NCI-H526 (cell line): ENCODE measurements at regions not wholly inside any gene's neighbourhood (a gene's known extent, or its start where the extent isn't known, plus 50 kb on each side); places are given as distances from the start of the nearest gene placed in this dataset.

Source experiments
- DNase-seq, 2 experiments: peaks; one replicate each; lab custom pipeline; 2025; lab: John Stamatoyannopoulos, UW

GRCh38 chr9:99282406-99282805 is 60.3 kb downstream of the SEC61B start:
- DNase-seq = no peak

- no peak for DNase-seq
These were observed 63.9 kb downstream of the SEC61B start for GRCh38 chr9:99285965-99286364.

- no peak for DNase-seq
These were observed 64.5 kb downstream of the SEC61B start for GRCh38 chr9:99286536-99286935.

- DNase-seq = no peak
These were observed 65.6 kb downstream of the SEC61B start for GRCh38 chr9:99287641-99288040.

- no peak for DNase-seq
These were observed 66.7 kb downstream of the SEC61B start for GRCh38 chr9:99288830-99289229.

GRCh38 chr9:99294850-99295461 is 72.9 kb downstream of the SEC61B start:
- peak in 1 of 2 experiments; percentile 9 for DNase-seq

- no peak for DNase-seq
These were observed 74.3 kb downstream of the SEC61B start for GRCh38 chr9:99296291-99296951.

GRCh38 chr9:99298614-99299013 is 76.5 kb downstream of the SEC61B start:
- no peak for DNase-seq

- DNase-seq = peak in 1 of 2 experiments; percentile 10
These were observed 77.4 kb downstream of the SEC61B start for GRCh38 chr9:99299211-99300102.

GRCh38 chr9:99300103-99300439 is 78.0 kb downstream of the SEC61B start:
- DNase-seq = no peak

- DNase-seq = no peak
These were observed 78.5 kb downstream of the SEC61B start for GRCh38 chr9:99300603-99301002.

GRCh38 chr9:99303177-99303576 is 81.1 kb downstream of the SEC61B start:
- no peak for DNase-seq

GRCh38 chr9:99305124-99305523 is 83.0 kb downstream of the SEC61B start:
- DNase-seq = no peak

- DNase-seq = no peak
These were observed 84.0 kb downstream of the SEC61B start for GRCh38 chr9:99305820-99306811.

GRCh38 chr9:99307851-99308250 is 85.8 kb downstream of the SEC61B start:
- DNase-seq = peak; percentile 25 to 53

- no peak for DNase-seq
These were observed 87.3 kb downstream of the SEC61B start for GRCh38 chr9:99309141-99309939.

- no peak for DNase-seq
These were observed 90.7 kb downstream of the SEC61B start for GRCh38 chr9:99312736-99313135.

- no peak for DNase-seq
These were observed 97.0 kb downstream of the SEC61B start for GRCh38 chr9:99319048-99319447.

GRCh38 chr9:99322299-99322698 is 100.2 kb downstream of the SEC61B start:
- no peak for DNase-seq

- DNase-seq = no peak
These were observed 104.2 kb downstream of the SEC61B start for GRCh38 chr9:99326112-99326916.
